HG03280 (cell line): ENCODE measurements at regions not wholly inside any gene's neighbourhood (a gene's known extent, or its start where the extent isn't known, plus 50 kb on each side); places are given as distances from the start of the nearest gene placed in this dataset.
"Not testable (repeated sequence)": the region's sequence is repeated elsewhere in the genome, so short reads cannot be mapped to it uniquely, and the experiment has no call there.

Experiments used
- ATAC-seq: cut with Tn5 transposase; IDR thresholded peaks from one replicate; pipeline ENCODE4 v1.9.1; 2021; ENCODE audit warnings: mild to moderate bottlenecking, moderate library complexity; ENCODE audit not compliant: unreplicated experiment

- not testable (repeated sequence) for ATAC-seq
Observed at GRCh38 chr16:29297809-29298177, 108.7 kb downstream of the NPIPB11 start.

GRCh38 chr16:29297144-29297808 is 109.2 kb downstream of the NPIPB11 start:
- ATAC-seq = not testable (repeated sequence)

- not testable (repeated sequence) for ATAC-seq
Observed at GRCh38 chr16:29296176-29296575, 110.3 kb downstream of the NPIPB11 start.

- not testable (repeated sequence) for ATAC-seq
Observed at GRCh38 chr16:29294951-29295795, 111.3 kb downstream of the NPIPB11 start.

- not testable (repeated sequence) for ATAC-seq
Observed at GRCh38 chr16:29294400-29294933, 112.0 kb downstream of the NPIPB11 start.

- not testable (repeated sequence) for ATAC-seq
Observed at GRCh38 chr16:29293545-29293944, 113.0 kb downstream of the NPIPB11 start.

GRCh38 chr16:29292952-29293471 is 113.5 kb downstream of the NPIPB11 start:
- ATAC-seq = not testable (repeated sequence)

GRCh38 chr16:29291329-29292271 is 114.9 kb downstream of the NPIPB11 start:
- ATAC-seq = not testable (repeated sequence)

- ATAC-seq = peak; percentile 64
Observed at GRCh38 chr16:29290631-29291247, 115.8 kb downstream of the NPIPB11 start.

GRCh38 chr16:29289516-29290239 is 116.8 kb downstream of the NPIPB11 start:
- not testable (repeated sequence) for ATAC-seq

GRCh38 chr16:29288711-29289474 is 117.6 kb downstream of the NPIPB11 start:
- ATAC-seq = not testable (repeated sequence)

GRCh38 chr16:29287871-29288535 is 118.5 kb downstream of the NPIPB11 start:
- not testable (repeated sequence) for ATAC-seq

- not testable (repeated sequence) for ATAC-seq
Observed at GRCh38 chr16:29287246-29287645, 119.3 kb downstream of the NPIPB11 start.

- ATAC-seq = not testable (repeated sequence)
Observed at GRCh38 chr16:29286796-29287195, 119.7 kb downstream of the NPIPB11 start.

GRCh38 chr16:29286161-29286560 is 120.3 kb downstream of the NPIPB11 start:
- ATAC-seq = not testable (repeated sequence)

GRCh38 chr16:29285151-29285885 is 121.2 kb downstream of the NPIPB11 start:
- not testable (repeated sequence) for ATAC-seq

- ATAC-seq = not testable (repeated sequence)
Observed at GRCh38 chr16:29284723-29285122, 121.8 kb downstream of the NPIPB11 start.
